COLO668 (cell line): ENCODE measurements at regions not wholly inside any gene's neighbourhood (a gene's known extent, or its start where the extent isn't known, plus 50 kb on each side); places are given as distances from the start of the nearest gene placed in this dataset.
A peak's percentile ranks its signal among the peaks of the same experiment; 100 is the strongest.

Experiments
- DNase-seq: peaks from one replicate; lab custom pipeline; 2025; ENCODE audit not compliant: unreplicated experiment; lab: John Stamatoyannopoulos, UW

DNA sequence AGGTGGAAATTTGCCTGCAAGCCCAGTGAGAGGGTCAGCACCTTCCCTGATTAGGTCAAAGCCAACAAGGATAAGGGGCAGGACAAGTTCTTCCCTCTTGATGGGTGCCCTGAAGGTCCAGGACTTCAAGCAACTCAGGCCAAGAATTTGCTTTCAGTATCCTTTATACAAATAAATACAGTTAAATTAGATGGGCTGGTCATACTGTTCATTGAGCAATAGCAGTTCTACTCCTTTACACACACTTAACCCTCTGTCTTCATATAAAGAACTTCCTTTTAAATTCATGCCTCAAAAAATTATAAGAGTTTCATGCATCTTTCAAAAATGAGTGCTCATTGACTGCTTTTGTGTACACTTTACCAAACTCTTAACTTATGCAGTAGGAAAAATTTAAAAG, 392.0 kb downstream of the SPRY1 start:
- no peak for DNase-seq

DNA sequence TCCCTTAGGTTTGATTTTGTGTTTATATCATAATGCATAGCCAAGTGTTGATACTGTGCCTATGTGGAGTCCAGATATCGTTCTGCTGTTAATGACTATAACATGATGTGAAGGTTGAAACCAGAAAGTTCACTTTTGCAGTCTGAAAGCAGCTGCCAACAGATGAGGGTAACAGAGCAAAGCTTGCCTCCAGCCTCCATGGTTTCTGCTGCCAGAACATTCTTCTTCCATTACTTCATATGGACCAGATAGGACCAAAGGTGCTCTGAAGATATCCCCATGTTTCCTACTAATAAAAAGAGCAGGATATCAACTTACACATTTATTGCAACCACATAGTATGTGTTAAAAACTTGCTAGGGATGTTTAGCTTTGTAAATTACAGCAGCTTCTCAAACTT, 394.1 kb downstream of the SPRY1 start:
- no peak for DNase-seq

DNA sequence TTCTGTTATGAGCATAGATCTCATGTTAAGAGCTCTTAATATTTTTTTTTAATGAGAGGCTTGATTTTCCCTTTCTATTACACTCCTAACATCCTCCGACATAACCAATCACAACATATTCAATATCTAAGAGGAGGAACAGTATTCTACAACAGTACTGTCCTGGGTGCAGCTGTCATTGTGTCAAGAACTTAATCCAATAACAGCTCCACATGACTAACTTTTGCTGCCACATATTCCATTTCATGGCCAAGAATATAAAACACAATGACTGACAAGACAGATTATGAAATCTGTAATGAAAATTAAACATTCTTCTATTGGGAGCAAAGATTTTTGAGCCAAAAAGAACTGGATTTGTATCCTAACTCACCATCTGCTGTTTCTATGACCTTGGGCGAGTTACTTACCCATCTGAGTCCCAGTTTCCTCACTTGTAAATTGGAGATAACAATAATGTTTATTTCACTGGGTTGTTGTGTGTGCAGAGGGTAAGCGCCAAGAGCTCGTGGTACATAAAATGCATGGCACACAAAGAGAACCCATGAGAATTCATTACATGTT, 405.6 kb downstream of the SPRY1 start:
- DNase-seq = no peak

DNA sequence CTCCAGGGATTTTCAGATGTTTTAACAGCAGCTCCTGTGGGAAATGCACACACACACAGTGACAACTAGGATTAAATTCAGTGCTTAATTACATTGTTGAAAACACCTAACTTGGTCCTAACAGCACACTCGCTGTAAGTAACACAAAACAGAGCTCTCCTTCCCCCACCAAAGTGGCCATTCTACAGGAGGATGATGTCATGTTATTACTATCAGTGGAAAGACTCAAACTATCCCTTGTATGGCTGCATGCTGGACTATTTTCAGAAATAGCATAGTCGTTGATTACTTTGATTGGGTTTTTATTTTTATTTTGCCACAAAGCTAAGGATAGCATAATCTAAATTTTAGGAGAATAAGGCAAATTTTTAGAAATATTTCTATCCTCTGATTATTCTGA, 406.3 kb downstream of the SPRY1 start:
- DNase-seq = no peak

DNA sequence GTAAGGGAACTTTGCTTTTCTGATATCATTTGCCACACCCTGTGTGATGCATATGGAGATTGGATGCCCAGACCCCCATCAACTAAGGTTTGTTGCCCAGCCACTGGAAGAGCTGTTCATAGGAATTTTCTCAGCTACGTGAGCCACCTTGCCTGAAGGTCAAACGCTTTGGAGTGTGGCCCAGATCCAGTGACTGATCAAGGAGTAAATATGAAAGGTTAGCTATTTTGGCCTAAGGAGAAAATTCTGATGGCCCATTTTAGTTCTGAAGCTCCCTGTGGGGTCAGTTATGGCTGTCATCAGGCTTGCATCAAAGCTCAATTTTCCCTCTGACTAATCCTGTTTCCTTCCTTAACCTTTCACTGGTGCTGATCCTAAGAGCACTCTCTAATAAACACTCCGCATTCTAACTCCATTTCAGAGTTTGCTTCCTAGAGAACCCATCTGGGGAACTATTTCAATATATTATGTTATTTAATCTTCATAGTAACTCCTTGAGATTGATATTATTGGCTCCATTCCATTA, 407.7 kb downstream of the SPRY1 start:
- no peak for DNase-seq

DNA sequence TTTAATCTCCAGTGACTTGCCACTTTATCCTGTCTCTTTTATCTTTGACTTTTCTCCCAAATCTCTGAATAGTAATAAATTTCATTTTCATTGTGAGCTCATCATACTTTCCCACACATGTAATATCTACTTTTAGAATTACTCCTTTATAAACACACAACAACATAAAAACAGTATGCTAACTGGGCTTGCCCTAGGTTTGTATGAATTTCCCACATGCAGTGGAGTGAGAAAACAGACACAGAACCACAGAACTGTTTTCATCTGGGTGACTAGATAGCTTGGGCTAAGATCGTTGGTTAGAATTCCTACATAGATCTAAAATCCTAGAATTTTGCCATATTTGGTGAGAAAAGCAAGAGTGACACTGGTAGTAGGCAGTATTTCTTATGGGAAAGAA, 409.5 kb downstream of the SPRY1 start:
- DNase-seq = no peak

DNA sequence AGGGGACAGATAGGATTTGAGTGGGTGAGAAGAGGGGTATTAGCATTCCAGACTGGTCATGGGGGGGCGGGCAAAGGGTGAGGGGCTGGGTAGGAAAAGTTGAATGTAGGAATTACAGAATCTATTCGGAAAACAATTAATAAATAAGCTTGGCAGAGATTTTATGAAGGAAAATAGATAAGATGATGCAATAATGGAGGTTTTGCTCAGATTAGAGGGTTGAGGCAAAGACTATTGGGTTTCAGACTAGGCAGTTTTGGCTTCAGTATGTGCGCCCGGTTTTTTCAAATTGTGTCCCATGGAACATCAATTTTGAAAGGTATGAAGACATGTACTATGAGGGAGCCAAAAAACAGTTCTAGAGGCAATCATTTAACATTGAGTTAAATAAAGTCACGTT, 410.6 kb downstream of the SPRY1 start:
- DNase-seq = no peak

DNA sequence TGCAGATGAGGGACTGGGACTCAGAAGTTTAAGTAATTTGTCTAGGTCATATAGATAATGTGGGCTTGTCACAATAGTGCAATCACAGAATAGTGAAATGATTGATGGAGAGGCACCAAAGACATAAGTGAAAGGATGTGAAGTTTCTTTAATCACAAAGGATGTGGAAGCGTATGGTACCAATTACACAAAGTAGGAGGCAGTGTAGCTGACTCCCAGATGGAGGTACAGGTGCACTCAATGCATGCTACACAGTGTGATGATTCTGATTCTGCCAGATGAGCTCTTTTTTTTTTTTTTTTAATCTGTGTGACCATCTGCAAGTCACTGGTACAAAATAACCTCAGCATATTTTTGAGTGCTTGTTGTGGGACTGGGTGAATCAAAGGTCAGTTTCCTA, 411.3 kb downstream of the SPRY1 start:
- no peak for DNase-seq

DNA sequence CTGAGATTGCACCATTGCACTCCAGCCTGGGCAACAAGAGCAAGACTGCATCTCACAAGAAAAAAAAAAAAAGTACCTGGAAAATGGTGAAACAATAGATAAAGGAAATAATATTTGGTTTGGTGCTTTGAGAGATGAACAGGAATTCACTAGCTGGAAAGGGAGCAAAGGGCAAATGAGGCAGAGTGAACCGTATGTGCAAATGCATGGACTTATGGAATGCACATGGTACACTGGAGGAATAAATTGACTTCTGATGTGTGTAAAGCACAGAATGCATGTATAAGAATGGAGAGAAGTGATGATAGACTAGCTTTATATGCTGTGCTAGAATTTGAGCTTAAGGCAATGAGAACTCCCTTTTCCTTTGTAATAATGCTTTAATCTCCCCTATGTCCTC, 413.3 kb downstream of the SPRY1 start:
- no peak for DNase-seq

DNA sequence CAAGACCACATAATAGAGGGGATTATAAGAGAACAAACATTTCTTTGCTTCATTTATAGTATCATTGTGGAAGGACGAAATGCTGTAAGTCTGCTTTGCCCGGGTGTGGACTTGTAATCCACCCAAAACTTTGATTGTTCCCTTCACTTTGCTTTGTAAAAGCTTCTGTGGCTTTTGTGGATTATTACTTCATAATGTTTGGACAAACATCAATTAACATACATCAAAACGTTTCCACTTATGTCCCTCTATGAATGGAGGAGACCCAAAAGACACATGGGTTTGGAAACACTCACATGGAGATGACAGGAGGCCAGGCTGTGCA, 415.4 kb downstream of the SPRY1 start:
- peak; percentile 43 for DNase-seq

DNA sequence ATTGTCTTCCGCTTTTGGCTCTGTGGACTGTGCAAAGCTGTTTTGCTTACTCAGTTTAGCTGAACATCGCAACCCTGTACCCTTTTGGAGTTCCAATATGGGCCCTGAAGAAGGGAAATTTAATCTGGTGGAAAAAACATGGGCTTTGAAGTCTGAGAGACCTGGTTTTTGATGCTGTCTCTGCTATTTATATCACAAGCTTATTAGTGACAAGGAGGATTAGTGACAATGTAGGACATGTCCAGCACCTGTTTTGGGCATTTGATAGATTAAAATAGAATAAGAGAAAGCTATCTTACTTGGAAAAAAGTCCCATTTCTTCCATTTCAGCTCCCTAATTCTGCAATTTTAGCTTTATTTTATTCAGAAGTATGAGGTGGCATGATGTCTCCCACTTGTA, 417.3 kb downstream of the SPRY1 start:
- DNase-seq = no peak

DNA sequence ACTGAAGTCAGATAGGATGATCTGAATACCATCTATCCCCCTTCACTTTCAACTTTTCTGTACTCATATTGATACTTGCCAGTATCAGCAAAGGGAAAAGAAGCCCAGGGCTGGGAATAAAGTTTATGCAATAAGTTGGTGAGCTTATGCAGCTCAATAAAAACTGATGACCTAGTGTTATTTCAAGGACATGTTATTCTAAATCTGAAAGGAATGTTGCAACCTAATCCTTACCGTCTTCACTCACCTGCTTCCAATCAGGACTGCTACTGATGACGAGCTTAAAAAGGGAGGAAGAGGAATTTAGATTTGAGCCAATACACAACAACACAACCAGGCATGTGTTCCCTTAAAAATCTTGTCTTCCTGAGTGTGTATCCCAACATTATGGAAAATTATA, 419.9 kb downstream of the SPRY1 start:
- no peak for DNase-seq

DNA sequence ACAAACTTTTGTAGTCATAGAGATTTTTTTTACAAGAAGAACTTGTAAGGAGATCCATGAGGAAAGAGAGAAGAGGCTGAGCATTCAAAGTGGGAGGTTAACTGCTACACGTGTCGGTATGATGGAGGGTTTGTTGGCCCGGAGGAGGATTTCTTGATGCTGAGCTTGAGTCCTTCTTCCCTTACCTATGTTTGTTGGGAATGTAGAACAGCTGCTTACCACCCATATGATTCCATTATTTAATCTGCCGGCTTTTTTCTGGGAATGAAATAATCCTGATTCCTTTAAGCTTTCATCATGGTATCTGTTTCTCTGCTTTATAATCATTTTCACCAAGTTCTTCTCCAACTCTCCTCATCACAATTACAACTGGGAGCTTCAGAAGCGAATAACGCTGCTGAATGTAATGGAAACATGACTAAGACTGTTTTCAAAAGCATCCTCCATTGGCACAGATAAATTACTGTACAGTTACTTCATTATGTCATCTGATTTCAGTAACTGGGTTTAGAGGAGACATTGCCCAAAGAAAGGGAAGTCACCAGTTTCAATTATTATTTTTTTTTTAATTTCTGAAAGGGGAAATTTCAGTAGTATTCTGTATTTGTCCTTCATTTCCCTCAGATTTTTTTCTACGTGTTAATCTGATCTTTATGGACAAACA, 420.6 kb downstream of the SPRY1 start:
- no peak for DNase-seq

DNA sequence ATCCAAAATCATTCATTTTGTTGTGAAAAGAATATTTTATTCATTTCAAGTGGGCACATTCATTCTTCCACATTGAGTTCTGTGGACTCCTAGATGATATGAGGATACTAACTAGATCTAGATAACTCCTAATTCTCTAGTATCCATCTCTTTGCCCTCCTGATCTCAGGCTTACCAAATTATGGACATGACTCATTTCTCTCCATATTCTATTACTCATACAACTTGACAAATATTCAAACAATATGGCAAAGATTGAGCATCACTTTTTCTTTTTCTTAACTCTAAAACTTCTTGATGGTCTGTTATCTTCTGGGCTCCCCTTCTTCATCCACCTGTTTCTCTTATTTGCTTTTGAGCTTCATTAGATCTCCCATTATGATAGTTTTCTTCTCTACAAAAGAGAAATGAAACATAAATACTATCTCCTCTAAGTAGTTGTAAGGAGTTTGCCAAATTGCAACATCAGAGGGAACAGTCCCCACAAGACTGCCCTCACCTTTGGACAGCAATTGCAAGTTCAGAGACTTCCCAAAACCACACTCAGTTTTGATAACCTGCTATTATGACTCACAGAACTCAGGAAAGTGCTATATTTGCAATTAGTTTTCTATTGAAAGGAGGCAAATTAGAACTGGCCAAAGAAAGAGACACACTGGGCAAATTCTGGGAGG, 422.9 kb downstream of the SPRY1 start:
- no peak for DNase-seq

DNA sequence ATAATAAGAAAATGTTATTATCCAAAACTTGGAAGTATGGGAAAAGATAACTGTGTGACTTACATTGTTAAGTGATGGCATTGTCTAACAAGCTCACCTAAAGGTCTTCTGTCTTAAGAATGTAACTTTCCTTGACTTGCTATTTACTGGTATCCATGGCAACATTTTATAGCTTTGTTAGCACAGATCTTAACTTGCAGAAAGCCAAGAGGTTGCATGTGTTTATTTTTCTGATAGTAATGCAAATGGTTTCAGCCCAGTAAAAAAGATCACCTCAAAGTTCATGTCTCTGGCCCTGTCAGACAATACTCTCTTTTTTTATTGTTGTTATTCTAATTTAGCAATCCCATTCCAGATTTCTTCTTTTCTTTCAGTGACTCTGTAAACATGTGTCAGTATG, 425.3 kb downstream of the SPRY1 start:
- DNase-seq = no peak

DNA sequence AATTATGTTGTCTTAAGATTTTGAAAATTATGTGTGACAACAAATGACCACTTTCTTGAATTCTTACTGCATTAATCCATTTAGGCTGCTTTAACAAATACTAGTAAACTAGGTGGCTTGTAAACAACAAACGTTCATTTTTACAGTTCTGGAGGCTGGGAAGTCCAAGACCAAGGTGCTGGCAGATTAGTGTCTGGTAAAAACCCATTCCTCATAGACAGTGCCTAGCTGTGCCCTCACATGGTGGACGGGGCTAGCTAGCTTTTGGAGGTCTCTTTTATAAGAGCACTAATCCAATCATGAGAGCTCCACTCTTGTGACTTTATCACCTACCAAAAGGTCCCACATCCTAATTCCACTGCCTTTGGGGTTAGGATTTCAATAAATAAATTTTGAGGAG, 425.8 kb downstream of the SPRY1 start:
- no peak for DNase-seq

DNA sequence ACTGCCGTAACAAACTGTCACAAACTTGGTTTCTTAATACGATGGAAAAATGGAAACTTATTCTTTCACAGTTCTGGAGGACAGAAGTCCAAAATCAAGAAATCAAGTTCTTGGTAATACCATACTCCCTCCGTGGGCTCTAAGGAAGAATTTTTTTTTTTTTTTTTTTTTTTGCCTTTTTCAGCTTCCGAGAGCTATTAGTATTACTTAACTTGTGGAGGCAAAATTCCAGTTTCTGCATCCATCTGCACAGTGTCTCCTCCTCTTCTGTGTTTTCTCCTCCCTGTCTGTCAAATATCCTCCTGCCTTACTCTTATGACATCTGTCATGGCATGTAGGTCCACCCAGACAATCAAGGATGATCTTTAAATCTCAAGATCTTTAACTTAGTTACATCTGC, 426.6 kb downstream of the SPRY1 start:
- no peak for DNase-seq

DNA sequence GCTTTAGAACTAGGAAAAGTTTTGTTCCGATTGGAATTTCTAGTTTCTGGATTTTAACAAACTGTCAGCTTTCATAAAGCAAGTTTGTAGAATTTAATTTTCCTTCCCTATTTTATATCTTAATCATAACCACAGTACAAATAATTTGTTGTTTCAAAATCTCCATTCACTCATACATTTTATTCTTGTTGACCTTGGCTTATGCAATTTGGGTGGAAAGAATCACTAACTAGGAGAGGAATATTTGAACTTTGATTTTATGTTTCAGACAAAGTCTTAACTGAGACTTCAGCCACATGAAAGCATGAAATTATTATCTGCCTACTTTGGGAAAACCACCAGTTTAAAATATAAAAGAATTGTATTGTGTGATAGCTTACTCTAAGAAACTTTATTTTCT, 427.9 kb downstream of the SPRY1 start:
- no peak for DNase-seq

DNA sequence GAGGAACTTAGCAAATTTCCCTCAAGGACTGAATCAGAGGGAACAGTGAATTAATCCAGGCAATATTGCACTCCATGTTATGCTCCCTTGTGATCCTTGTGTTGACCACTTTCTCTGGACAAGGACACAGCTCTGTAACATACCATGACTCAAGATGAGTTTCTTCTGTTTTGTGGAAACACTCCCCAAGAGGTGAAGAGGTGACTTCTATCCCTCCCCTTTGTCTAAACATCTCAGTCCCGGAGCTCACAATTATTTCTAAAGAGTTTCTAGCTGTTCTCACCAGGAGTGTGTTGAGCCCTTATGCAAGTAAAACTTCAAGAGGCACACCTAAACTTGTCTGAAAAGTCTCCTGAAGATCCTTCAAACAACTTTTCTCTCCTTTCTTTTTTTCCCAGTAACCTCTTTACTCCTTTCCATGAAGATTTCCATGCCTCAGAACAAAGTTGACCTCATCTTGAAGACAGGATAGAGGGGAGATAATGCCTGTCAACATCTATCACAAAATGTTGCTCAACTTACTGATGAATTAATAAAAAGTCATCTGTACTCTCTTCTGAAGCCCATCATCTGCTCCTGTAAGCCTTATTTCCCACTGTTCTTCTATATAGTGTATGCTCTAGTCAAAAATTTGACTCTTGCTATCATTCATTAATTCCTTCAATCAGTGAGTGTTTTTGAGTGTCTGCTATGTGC, 429.1 kb downstream of the SPRY1 start:
- no peak for DNase-seq

DNA sequence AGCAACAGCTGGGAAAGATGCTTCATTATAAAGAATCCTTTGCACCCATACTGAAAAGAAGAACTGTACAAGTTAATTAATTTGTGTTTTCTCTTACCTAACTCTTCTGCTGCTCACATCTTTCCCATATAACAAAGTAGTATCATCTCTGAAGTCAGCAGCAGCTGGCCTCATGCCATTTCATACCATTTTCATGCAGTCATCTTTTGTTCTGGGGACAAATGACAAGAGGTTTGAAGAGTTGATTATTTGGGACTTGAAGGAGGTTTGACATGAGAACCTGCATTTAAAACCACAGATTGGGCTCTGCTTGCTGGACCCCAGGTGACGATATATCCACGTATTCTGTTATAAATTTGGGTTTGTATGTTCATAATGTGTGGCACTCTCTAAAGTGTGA, 430.3 kb downstream of the SPRY1 start:
- no peak for DNase-seq

DNA sequence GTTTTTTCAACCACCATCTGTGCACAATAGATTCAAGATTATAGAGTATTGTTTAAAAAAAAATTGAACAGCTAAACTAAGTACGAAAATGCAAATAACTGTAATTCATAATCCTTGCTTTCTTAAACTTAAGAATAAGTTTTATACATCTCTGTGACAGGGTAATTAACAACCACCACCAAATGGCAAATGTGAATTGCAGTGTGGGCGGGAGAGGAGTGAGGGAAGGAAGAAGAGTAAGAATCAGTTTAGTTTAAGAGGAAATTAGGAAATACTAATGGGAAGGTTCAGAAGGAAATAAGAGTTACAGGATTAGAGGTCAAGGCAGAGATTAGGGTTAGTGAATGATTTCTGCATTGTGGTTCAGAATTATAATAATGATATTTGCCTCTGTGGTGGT, 430.9 kb downstream of the SPRY1 start:
- DNase-seq = no peak

DNA sequence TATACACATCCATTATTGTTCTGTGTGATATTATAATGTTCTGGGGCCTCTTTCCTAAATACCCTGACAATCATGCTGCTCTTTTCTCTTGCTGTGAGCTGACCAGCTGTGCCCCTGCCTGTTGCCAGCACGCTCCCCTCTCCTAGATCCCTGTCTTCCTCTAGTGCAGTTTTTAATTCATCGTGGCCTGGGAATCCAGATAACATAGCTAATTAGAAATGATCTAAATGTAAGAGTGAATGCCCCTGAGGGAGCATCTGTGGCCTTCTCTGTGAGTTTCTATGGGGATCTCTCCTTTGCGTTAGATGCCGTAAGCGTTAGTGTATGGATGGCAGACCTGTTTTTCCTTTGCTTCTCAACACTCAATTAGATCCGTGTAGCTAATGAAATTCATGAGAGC, 434.3 kb downstream of the SPRY1 start:
- no peak for DNase-seq
